ENCODE measurements at regions not wholly inside any gene's neighbourhood (a gene's known extent, or its start where the extent isn't known, plus 50 kb on each side); places are given as distances from the start of the nearest gene placed in this dataset.

DNA sequence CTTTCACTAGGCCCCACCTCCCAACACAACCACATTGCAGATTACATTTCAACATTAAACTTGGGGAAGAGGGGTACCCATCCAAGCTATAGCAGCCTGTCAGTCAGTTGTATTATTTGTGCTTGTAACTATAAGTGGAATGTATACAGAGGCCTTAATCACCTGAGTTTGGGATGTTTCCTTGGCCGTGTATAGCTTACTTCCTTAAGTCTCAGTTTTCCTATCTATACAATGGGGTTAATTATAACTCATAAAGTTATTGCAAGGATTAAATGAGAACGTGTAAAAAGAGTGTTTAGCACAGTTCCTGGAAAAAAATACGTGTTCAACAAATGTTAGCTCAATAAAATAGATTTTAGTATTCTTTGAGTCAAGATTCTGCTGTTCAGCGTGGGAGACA lies 165.5 kb upstream of the FAM20A start:
- TF ChIP-seq, protein P1, sequence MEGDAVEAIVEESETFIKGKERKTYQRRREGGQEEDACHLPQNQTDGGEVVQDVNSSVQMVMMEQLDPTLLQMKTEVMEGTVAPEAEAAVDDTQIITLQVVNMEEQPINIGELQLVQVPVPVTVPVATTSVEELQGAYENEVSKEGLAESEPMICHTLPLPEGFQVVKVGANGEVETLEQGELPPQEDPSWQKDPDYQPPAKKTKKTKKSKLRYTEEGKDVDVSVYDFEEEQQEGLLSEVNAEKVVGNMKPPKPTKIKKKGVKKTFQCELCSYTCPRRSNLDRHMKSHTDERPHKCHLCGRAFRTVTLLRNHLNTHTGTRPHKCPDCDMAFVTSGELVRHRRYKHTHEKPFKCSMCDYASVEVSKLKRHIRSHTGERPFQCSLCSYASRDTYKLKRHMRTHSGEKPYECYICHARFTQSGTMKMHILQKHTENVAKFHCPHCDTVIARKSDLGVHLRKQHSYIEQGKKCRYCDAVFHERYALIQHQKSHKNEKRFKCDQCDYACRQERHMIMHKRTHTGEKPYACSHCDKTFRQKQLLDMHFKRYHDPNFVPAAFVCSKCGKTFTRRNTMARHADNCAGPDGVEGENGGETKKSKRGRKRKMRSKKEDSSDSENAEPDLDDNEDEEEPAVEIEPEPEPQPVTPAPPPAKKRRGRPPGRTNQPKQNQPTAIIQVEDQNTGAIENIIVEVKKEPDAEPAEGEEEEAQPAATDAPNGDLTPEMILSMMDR (IDR thresholded peaks at IDR 0.05) = no peak
- TF ChIP-seq, protein P2, sequence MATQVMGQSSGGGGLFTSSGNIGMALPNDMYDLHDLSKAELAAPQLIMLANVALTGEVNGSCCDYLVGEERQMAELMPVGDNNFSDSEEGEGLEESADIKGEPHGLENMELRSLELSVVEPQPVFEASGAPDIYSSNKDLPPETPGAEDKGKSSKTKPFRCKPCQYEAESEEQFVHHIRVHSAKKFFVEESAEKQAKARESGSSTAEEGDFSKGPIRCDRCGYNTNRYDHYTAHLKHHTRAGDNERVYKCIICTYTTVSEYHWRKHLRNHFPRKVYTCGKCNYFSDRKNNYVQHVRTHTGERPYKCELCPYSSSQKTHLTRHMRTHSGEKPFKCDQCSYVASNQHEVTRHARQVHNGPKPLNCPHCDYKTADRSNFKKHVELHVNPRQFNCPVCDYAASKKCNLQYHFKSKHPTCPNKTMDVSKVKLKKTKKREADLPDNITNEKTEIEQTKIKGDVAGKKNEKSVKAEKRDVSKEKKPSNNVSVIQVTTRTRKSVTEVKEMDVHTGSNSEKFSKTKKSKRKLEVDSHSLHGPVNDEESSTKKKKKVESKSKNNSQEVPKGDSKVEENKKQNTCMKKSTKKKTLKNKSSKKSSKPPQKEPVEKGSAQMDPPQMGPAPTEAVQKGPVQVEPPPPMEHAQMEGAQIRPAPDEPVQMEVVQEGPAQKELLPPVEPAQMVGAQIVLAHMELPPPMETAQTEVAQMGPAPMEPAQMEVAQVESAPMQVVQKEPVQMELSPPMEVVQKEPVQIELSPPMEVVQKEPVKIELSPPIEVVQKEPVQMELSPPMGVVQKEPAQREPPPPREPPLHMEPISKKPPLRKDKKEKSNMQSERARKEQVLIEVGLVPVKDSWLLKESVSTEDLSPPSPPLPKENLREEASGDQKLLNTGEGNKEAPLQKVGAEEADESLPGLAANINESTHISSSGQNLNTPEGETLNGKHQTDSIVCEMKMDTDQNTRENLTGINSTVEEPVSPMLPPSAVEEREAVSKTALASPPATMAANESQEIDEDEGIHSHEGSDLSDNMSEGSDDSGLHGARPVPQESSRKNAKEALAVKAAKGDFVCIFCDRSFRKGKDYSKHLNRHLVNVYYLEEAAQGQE (IDR thresholded peaks at IDR 0.05; ENCODE audit: insufficient read depth in 1 of 2, low read depth in 2 of 2, low read length in 1 of 2) = no peak
- no peak for TF ChIP-seq POLR2AphosphoS5 (IDR thresholded peaks at IDR 0.05; ENCODE audit: low read depth, low read length)
- TF ChIP-seq SIN3A (IDR thresholded peaks at IDR 0.05; ENCODE audit: borderline replicate concordance, insufficient read depth, low read depth, low read length) = no peak
- TF ChIP-seq TCF7L2 (IDR thresholded peaks at IDR 0.05; ENCODE audit: low read depth, low read length) = no peak
